Mammary epithelial cell (primary cell): ENCODE measurements at regions not wholly inside any gene's neighbourhood (a gene's known extent, or its start where the extent isn't known, plus 50 kb on each side); places are given as distances from the start of the nearest gene placed in this dataset.

Experiments
- EZH2 ChIP-seq: IDR thresholded peaks from 2 replicates; pipeline ENCODE4 v1.6.1; 2012; ENCODE audit warnings: low read length, inconsistent platforms, borderline replicate concordance
- TF ChIP-seq, protein P1 (sequence below), 2 donors: IDR thresholded peaks in 1 of 2; conservative IDR thresholded peaks in 1 of 2; 2 replicates each; pipeline ENCODE4 v1.5.1; 2011 to 2012; ENCODE audit warnings: inconsistent platforms in 2 of 2, low read length in 2 of 2, mild to moderate bottlenecking in 2 of 2, control low read depth in 1 of 2, low read depth in 1 of 2; ENCODE audit not compliant: insufficient read depth in 1 of 2; ENCODE audit errors: extremely low read depth in 1 of 2

DNA sequence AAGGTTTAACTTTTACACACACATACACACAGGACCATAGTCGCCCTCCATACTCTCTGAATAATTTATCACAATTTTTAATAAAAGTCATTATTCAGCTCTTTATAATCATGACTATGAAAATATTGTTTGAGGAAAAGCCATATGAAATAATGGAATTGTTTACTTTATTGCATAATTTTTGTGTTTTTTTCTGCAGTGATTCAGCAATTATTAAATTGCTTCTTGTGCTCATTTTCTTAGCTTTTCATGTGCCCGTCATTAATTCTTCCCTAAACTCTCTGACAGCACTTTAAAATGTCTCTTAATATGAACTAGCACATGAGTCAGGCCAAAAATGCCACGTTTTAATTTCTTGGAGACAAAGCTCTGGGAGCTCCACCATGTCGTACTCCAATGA, 77.5 kb upstream of the ALX4 start:
- TF ChIP-seq, protein P1, sequence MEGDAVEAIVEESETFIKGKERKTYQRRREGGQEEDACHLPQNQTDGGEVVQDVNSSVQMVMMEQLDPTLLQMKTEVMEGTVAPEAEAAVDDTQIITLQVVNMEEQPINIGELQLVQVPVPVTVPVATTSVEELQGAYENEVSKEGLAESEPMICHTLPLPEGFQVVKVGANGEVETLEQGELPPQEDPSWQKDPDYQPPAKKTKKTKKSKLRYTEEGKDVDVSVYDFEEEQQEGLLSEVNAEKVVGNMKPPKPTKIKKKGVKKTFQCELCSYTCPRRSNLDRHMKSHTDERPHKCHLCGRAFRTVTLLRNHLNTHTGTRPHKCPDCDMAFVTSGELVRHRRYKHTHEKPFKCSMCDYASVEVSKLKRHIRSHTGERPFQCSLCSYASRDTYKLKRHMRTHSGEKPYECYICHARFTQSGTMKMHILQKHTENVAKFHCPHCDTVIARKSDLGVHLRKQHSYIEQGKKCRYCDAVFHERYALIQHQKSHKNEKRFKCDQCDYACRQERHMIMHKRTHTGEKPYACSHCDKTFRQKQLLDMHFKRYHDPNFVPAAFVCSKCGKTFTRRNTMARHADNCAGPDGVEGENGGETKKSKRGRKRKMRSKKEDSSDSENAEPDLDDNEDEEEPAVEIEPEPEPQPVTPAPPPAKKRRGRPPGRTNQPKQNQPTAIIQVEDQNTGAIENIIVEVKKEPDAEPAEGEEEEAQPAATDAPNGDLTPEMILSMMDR (conservative IDR thresholded peaks at IDR 0.05 in 1 of 2, IDR thresholded peaks at IDR 0.05 in 1 of 2; ENCODE audit: extremely low read depth in 1 of 2, insufficient read depth in 1 of 2, low read depth in 1 of 2, low read length in 2 of 2), result no peak
- no peak for TF ChIP-seq EZH2
